ENCODE measurements at regions not wholly inside any gene's neighbourhood (a gene's known extent, or its start where the extent isn't known, plus 50 kb on each side); places are given as distances from the start of the nearest gene placed in this dataset.
A peak's percentile ranks its signal among the peaks of the same experiment; 100 is the strongest.

DNA sequence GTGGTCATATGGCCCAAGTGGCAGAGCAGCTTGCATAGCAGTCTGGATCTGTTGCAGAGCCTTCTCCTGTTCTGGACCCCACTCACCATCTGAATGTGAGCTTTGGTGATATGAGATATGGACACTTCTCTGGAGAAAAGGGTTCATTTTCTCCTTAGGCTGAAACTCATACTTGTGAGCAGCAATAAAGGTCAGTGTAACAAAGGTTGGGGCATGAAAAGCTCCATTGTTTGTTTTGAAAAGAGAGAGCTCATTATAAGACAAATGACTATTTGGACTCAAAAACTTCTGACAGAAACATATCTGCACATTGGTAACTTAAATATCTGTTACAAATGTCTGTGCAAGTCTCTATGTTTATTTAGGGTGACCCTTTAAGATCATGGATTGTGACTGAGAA, 517.3 kb downstream of the MFSD1 start:
- Histone ChIP-seq H3K27me3 (no peaks in the 10 kb centered on the region), H3K9me3 (no peaks in the 10 kb centered on the region), H3K4me3 (no peak overlapping the region), H3K36me3 (no peaks in the 10 kb centered on the region), H3K27ac (no peak overlapping the region), H3K4me1 (no peaks in the 10 kb centered on the region)
- intact Hi-C loops (cut with DNase I): no loop called here
- DNase-seq: no peak
- TF ChIP-seq CTCF (IDR thresholded peaks at IDR 0.05) (no peak), POLR2A (IDR thresholded peaks at IDR 0.05) (no peak)

GRCh38 chr3:159322322-159322939, 520.6 kb downstream of the MFSD1 start:
- WGBS, 2 donors: 38 to 43% methylated on average over 4 to 8 of the region's 8 CpGs
- peak in 5 of 6 experiments; percentile 13 to 55 (median 32) for TF ChIP-seq CTCF (IDR thresholded peaks at IDR 0.05)
- no peak for TF ChIP-seq POLR2A (IDR thresholded peaks at IDR 0.05)
- DNase-seq: no peak
- Histone ChIP-seq H3K27ac (no peak overlapping the region), H3K4me1 (no peaks in the 10 kb centered on the region), H3K4me3 (no peak overlapping the region), H3K27me3 (no peaks in the 10 kb centered on the region), H3K9me3 (no peaks in the 10 kb centered on the region), H3K36me3 (no peaks in the 10 kb centered on the region)
- intact Hi-C loops (cut with DNase I): no loop called here

GRCh38 chr3:159323848-159324247, 522.0 kb downstream of the MFSD1 start:
- Histone ChIP-seq H3K4me3 (no peak overlapping the region), H3K27me3 (no peaks in the 10 kb centered on the region), H3K4me1 (no peaks in the 10 kb centered on the region), H3K27ac (no peak overlapping the region), H3K9me3 (no peaks in the 10 kb centered on the region), H3K36me3 (no peaks in the 10 kb centered on the region)
- no peak for DNase-seq
- WGBS, 2 donors: 58 to 72% methylated on average over 3 of the region's 3 CpGs
- TF ChIP-seq POLR2A (IDR thresholded peaks at IDR 0.05) (no peak), CTCF (IDR thresholded peaks at IDR 0.05) (no peak)
- intact Hi-C loops (cut with DNase I): no loop called here

DNA sequence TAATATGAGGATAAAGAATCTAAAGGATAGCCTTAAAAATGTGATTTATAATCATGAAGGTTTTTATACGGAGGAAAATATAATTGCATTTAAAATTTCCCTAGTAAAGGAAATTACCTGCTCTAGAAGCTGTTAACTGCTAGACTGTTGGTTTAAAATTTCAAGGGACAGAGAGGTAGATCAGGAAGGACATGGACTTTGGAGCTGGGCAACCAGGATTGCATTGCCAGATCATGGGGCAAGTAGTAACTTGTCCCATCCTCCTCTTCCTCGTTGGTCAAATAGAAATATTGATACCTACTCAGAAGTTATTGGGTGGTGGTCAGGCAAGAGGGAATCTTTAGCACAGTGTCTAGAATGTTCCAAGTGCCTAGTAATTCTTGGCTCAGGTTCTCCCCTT, 525.1 kb downstream of the MFSD1 start:
- no peak overlapping the region for H3K27ac ChIP-seq
- H3K36me3 ChIP-seq: no peaks in the 10 kb centered on the region
- H3K4me3 ChIP-seq: no peak overlapping the region
- 48 to 50% methylated on average over 2 of the region's 2 CpGs for WGBS, 2 donors
- no peaks in the 10 kb centered on the region for H3K4me1 ChIP-seq
- TF ChIP-seq POLR2A (IDR thresholded peaks at IDR 0.05) (no peak), CTCF (IDR thresholded peaks at IDR 0.05) (no peak)
- no peaks in the 10 kb centered on the region for H3K27me3 ChIP-seq
- DNase-seq: no peak
- intact Hi-C loops (cut with DNase I): no loop called here
- no peaks in the 10 kb centered on the region for H3K9me3 ChIP-seq

- no peaks in the 10 kb centered on the region for H3K27me3 ChIP-seq
- no peak overlapping the region for H3K27ac ChIP-seq
- no peaks in the 10 kb centered on the region for H3K9me3 ChIP-seq
- no peak overlapping the region for H3K4me3 ChIP-seq
- H3K4me1 ChIP-seq: no peaks in the 10 kb centered on the region
- no peaks in the 10 kb centered on the region for H3K36me3 ChIP-seq
- DNase-seq: no peak
- intact Hi-C loops (cut with DNase I): no loop called here
- TF ChIP-seq CTCF (IDR thresholded peaks at IDR 0.05): no peak
- no peak for TF ChIP-seq POLR2A (IDR thresholded peaks at IDR 0.05)
Measured at GRCh38 chr3:159332535-159333099, 530.8 kb downstream of the MFSD1 start.
